ENCODE measurements at regions not wholly inside any gene's neighbourhood (a gene's known extent, or its start where the extent isn't known, plus 50 kb on each side); places are given as distances from the start of the nearest gene placed in this dataset.

DNA sequence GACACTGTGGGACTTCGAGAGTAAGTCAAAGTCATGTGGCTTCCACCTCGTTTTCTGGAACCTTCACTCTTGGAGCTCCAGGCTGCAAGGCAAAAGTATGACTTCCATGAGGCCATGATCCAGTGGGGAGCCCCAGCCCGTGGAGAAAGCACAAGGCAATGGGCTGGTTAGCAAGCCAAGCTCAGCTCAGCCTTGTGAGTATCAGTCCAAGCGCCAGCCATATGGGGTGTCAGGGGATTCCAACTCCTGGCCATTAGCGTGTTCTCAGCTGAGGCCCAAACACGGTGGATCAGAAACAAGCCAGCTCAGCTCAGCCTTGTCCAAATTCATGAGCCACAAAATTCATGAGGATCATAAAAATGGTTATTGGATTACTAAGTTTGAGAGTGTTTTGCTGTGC lies 261.0 kb downstream of the RHOU start:
- H3K4me1 ChIP-seq (ENCODE audit: insufficient read depth) = no peaks in the 10 kb centered on the region

DNA sequence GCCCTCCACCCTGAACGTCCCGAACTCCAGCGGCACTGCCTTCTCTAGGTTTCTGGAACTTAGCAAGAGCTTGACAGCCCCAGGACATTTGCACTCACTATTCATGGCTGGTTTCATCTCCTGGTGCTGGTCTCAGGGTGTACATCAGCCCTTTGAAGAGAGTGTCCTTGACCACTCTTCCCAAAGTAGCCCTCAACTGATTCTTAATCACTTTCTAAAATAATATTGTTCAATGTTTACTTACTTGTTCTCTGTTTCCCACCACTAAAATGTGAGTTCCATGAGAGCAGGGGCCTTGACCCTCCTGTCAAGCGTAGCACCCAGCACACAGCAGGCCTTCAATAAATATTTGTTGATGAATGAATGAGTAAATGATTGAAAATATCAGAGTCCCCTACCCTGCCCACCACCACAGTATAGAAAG lies 262.5 kb downstream of the RHOU start:
- H3K27ac ChIP-seq (ENCODE audit: low read depth) = no peak overlapping the region
- DNase-seq (ENCODE audit: extremely low spot score) = no peak
- 98% methylated on average over 4 of the region's 4 CpGs for WGBS
- no peak overlapping the region for H3K4me3 ChIP-seq (ENCODE audit: low read depth, low read length)
- H3K4me1 ChIP-seq (ENCODE audit: insufficient read depth) = no peaks in the 10 kb centered on the region
- H3K36me3 ChIP-seq (ENCODE audit: insufficient read depth) = no peaks in the 10 kb centered on the region

More for the DNA sequence above, 261.0 kb downstream of the RHOU start:
- Histone ChIP-seq H3K36me3 (ENCODE audit: insufficient read depth) (no peaks in the 10 kb centered on the region), H3K4me3 (ENCODE audit: low read depth, low read length) (no peak overlapping the region), H3K27ac (ENCODE audit: low read depth) (no peak overlapping the region)
- no peak for DNase-seq (ENCODE audit: extremely low spot score)
- WGBS = 81% methylated on average over 6 of the region's 6 CpGs

DNA sequence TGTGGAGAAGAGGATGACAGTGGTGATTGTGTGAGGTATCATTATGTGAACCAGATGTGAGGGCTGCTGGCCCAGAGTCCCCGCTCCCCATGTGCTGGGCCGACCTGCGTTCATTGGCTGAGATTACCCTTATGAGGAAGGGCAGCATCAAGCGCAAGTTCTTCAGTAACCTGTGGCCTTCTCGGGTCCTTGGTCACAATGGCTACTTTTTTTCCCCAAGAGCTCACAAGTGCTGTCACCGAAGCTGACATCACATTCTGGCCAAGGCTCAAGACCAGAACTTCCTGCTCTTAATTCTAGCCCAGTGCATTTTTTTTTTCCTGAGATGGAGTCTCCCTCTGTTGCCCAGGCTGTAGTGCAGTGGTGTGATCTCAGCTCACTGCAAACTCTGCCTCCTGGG lies 262.9 kb downstream of the RHOU start:
- no peak overlapping the region for H3K27ac ChIP-seq (ENCODE audit: low read depth)
- 84% methylated on average over 6 of the region's 6 CpGs for WGBS
- no peaks in the 10 kb centered on the region for H3K36me3 ChIP-seq (ENCODE audit: insufficient read depth)
- DNase-seq (ENCODE audit: extremely low spot score) = no peak
- H3K4me1 ChIP-seq (ENCODE audit: insufficient read depth) = no peaks in the 10 kb centered on the region
- H3K4me3 ChIP-seq (ENCODE audit: low read depth, low read length) = no peak overlapping the region

DNA sequence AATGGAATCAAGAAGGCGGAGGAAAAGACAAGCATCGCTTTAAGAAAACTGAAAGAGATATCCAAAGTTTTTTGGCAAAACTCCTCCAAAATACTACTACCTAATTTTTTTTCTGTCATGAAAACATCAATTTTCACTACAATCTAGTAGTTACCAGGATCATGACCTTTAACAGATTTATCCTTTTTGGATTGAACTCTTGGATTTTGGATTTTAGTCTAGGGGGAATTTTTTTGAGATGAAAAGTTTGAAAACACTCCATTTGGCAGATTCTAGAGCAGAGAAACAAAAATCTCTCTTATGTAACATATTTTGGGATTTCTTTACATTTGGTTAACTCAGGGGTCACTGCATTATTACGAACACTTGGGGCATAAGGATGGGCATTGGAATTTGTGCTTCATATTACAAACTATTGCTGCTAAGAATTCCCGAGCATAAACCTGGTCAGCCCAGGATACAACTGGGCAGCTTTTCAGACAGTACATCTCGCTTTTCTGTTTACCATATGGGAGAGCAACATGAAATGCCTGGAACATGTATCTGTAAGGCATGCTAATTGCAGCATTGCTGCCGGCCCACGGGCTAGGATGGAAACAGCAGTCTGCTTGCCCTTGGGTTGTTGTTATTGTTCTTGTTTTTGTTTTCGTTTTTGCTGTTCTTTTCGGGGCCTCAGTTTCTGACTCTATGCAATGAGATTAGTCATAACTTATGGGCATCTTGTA lies 264.3 kb downstream of the RHOU start:
- Histone ChIP-seq H3K4me3 (ENCODE audit: low read depth, low read length) (no peak overlapping the region), H3K27ac (ENCODE audit: low read depth) (no peak overlapping the region), H3K36me3 (ENCODE audit: insufficient read depth) (no peaks in the 10 kb centered on the region), H3K4me1 (ENCODE audit: insufficient read depth) (no peaks in the 10 kb centered on the region)
- DNase-seq (ENCODE audit: extremely low spot score) = no peak
- WGBS = 82% methylated on average over 9 of the region's 9 CpGs

DNA sequence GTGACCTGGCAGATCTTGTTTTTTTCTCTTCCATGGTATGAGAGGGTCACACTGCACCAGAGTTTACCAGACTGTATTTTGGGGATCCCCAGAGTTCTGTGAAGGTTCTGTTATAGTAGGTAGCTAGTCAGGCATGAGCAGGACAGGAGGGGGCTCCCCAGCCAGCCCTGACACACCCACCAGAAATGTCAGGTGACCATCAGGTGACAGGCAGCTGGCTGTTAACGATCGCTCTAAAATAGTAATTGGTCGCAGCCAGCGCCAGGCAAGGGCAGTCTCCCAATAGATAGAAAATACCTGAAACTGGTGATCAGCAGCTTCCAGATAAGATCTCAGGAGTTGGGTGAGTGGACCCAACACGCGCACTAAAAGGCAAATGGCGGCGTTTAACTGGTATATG lies 264.9 kb downstream of the RHOU start:
- no peak for DNase-seq (ENCODE audit: extremely low spot score)
- Histone ChIP-seq H3K4me1 (ENCODE audit: insufficient read depth) (no peaks in the 10 kb centered on the region), H3K4me3 (ENCODE audit: low read depth, low read length) (no peak overlapping the region), H3K27ac (ENCODE audit: low read depth) (no peak overlapping the region), H3K36me3 (ENCODE audit: insufficient read depth) (no peaks in the 10 kb centered on the region)
- 97% methylated on average over 8 of the region's 8 CpGs for WGBS

DNA sequence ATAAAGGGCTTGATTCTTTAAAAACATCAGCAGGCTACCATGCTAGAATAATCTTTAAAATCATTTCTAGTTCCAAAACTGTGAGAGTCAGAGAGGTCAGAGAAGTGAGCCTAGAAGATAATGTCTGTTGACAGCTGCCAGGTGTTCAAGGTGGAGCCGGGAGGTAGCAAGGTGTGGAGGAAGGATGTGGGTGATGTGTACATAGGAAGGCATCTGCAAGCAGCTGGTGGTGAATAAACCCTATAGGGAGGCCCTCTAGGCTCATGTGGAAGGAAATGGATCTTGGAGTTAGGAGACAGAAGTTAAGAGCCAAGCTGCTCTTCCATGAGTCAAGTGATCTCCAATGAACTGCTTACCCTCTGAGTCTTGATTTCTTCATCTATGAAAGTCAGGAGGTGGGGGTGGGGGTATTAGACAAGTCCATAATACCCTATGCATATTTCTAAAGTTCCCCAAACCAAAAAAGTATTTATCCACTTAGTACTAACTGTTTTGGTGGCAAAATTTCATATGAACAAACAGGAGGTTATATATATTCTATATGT lies 266.3 kb downstream of the RHOU start:
- WGBS = 76% methylated on average over 1 of the region's 1 CpG
- Histone ChIP-seq H3K36me3 (ENCODE audit: insufficient read depth) (no peaks in the 10 kb centered on the region), H3K4me1 (ENCODE audit: insufficient read depth) (no peaks in the 10 kb centered on the region), H3K27ac (ENCODE audit: low read depth) (no peak overlapping the region), H3K4me3 (ENCODE audit: low read depth, low read length) (no peak overlapping the region)
- no peak for DNase-seq (ENCODE audit: extremely low spot score)

DNA sequence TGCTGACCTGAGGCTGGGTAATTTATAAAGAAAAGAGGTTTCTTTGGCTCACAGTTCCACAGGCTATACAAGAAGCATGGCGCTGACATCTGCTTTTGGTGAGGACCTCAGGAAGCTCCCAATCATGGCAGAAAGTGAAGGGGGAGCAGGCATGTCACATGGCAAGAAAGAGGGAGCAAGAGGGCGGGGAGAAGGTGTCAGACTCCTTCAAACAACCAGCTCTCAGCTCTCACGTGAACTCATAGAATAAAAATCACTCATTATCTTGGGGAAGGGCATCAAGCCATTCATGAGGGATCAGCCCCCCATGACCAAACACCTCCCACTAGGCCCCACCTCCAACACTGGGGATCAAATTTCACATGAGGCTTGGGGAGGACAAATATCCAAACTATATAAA lies 266.8 kb downstream of the RHOU start:
- Histone ChIP-seq H3K36me3 (ENCODE audit: insufficient read depth) (no peaks in the 10 kb centered on the region), H3K27ac (ENCODE audit: low read depth) (no peak overlapping the region), H3K4me1 (ENCODE audit: insufficient read depth) (no peaks in the 10 kb centered on the region), H3K4me3 (ENCODE audit: low read depth, low read length) (no peak overlapping the region)
- DNase-seq (ENCODE audit: extremely low spot score) = no peak
- 94% methylated on average over 3 of the region's 3 CpGs for WGBS

DNA sequence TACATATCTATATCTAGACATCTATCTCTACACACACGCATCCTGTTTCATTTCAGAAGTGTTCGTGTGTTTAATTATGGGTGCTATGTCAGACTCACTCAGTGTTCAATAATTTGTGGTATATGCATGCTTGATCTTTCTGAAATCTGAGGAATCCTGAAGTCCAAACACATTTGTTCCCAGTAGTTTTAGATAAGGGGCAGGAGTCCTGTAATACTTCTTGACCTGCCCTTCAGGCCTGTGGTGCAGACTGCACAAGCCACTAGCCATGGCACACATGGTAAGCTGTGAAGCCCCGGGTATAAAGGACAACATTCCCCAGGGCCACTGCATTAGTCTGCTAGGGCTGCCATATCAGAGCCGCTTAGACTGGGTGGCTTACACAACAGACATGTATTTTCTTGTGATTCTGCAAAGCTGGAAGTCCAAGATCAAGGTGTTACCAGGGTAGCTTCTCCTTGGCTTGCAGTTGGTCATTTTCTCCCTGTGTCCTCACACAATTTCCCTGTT lies 267.2 kb downstream of the RHOU start:
- Histone ChIP-seq H3K4me3 (ENCODE audit: low read depth, low read length) (no peak overlapping the region), H3K27ac (ENCODE audit: low read depth) (no peak overlapping the region), H3K36me3 (ENCODE audit: insufficient read depth) (no peaks in the 10 kb centered on the region), H3K4me1 (ENCODE audit: insufficient read depth) (no peaks in the 10 kb centered on the region)
- WGBS = 86% methylated on average over 4 of the region's 4 CpGs
- no peak for DNase-seq (ENCODE audit: extremely low spot score)

DNA sequence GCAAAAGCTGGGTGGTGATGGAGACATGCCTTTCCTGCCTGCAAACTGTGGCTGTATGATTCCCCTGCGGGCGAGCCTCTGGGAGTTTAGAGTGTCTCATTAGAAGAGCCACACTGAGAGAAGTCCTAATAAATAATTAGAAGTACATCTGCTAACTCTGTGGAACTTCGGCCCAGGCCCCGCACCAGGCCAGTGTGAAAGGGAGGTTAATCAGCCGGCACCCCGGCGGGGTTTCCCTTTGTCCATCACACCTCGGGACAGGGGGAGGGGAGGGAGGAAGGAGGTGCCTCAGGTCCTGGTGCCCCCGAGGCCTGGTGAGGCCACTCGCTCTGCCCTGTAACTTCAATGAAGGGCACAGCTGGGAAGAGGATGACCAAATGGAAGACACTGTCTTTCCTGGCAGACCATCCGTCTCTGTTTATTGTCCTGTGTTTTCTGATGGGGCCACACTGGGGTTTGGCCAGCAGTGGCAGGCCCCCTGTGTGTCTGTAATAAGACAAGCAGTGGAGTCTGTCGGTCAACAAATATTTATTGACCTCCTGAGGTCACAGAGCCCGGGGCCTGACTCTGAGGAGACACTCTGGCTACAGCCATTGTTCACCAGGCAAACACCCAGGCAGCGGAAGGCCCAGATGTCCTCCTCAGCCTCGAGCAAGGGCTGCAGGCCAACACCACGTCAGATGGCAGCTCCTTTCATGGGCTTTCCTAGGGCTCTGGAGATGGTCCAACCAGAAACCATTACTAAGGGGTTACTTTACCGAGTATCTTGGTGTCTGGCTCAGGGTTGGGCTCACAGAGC lies 267.5 kb upstream of the RAB4A start:
- Histone ChIP-seq H3K27ac (ENCODE audit: low read depth) (peak overlapping the region; percentile 3), H3K36me3 (ENCODE audit: insufficient read depth) (no peaks in the 10 kb centered on the region), H3K4me3 (ENCODE audit: low read depth, low read length) (no peak overlapping the region), H3K4me1 (ENCODE audit: insufficient read depth) (no peaks in the 10 kb centered on the region)
- 73% methylated on average over 17 of the region's 17 CpGs for WGBS
- no peak for DNase-seq (ENCODE audit: extremely low spot score)

DNA sequence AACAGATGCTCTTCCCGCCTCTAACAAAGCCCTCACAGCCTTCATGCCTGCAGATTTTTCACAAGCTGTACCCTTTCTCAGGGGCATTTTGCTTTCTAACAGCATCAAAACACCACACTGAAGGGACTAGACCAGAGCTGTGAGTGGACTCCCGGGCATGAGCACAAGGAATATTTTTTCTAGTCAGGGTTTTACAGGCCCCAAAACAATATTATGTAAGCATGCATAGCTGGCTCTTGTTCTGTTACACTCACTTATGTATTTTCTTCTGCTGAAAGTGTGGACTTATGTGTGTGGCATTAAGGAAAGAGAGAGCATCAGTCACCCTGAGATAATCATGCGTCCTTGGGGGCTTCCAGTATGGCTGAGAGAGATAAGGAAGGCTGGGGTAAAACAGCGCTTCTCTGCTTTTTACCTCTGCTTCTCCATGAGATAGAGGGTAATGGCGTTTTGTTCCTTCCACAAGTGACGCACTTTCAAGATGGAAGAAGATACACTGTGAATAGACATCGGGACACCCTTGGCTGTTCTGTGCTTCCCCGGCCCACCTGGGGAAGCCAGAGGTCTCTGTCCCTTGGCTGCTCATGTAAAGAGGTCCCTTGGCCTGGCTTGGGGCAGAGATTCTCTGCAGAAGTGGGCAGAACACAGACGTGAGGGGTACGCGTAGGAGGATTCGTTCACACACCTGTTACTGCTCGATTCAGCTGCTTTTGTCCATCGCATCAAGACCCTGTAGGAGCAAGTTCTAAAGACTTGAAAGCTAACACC lies 266.7 kb upstream of the RAB4A start:
- Histone ChIP-seq H3K27ac (ENCODE audit: low read depth) (no peak overlapping the region), H3K4me1 (ENCODE audit: insufficient read depth) (no peaks in the 10 kb centered on the region), H3K4me3 (ENCODE audit: low read depth, low read length) (no peak overlapping the region), H3K36me3 (ENCODE audit: insufficient read depth) (no peaks in the 10 kb centered on the region)
- DNase-seq (ENCODE audit: extremely low spot score) = no peak
- whole genome bisulfite sequencing = 89% methylated on average over 14 of the region's 14 CpGs

DNA sequence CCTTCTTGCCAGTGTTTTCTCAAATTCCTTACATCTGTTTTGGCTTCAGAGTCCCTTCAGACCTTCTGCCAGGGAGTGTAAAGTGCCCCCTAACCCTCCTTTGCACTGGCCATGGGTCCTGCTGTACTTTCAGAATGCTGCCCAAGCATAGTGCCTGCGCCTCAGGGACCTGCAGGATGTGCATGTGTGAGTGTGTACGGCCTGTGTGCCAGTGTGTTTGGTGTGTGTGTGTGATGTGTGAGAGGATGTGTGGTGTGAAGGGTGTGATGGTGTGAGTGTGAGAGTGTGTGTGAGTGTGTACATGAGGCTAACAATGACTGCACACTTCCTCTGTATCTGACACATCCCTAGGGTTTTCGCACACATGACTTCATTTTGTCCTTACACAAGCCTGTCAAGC lies 265.8 kb upstream of the RAB4A start:
- Histone ChIP-seq H3K4me1 (ENCODE audit: insufficient read depth) (no peaks in the 10 kb centered on the region), H3K27ac (ENCODE audit: low read depth) (no peak overlapping the region), H3K4me3 (ENCODE audit: low read depth, low read length) (no peak overlapping the region), H3K36me3 (ENCODE audit: insufficient read depth) (no peaks in the 10 kb centered on the region)
- no peak for DNase-seq (ENCODE audit: extremely low spot score)
- 97% methylated on average over 3 of the region's 3 CpGs for WGBS

DNA sequence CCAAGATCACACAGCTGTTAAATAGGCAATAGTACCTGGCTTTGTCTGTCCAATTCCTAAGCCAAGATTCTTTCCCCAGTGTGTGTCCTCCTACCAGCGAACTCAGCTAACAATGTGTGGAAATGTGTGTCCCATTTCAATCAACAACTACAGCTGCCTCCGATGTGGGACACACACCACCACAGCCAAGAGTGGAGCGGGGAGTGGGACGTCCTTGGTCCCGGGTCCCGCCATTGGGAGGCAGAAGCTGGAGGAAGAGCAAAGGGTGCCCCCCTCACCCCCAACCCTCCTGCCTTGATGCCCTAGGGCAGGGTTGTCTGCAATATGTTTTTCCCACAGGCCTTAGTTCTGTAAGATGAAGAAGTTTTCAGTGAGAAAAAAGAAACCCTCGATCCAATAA lies 265.4 kb upstream of the RAB4A start:
- no peak overlapping the region for H3K27ac ChIP-seq (ENCODE audit: low read depth)
- H3K4me1 ChIP-seq (ENCODE audit: insufficient read depth) = no peaks in the 10 kb centered on the region
- no peaks in the 10 kb centered on the region for H3K36me3 ChIP-seq (ENCODE audit: insufficient read depth)
- WGBS = 85% methylated on average over 7 of the region's 7 CpGs
- no peak overlapping the region for H3K4me3 ChIP-seq (ENCODE audit: low read depth, low read length)
- no peak for DNase-seq (ENCODE audit: extremely low spot score)

DNA sequence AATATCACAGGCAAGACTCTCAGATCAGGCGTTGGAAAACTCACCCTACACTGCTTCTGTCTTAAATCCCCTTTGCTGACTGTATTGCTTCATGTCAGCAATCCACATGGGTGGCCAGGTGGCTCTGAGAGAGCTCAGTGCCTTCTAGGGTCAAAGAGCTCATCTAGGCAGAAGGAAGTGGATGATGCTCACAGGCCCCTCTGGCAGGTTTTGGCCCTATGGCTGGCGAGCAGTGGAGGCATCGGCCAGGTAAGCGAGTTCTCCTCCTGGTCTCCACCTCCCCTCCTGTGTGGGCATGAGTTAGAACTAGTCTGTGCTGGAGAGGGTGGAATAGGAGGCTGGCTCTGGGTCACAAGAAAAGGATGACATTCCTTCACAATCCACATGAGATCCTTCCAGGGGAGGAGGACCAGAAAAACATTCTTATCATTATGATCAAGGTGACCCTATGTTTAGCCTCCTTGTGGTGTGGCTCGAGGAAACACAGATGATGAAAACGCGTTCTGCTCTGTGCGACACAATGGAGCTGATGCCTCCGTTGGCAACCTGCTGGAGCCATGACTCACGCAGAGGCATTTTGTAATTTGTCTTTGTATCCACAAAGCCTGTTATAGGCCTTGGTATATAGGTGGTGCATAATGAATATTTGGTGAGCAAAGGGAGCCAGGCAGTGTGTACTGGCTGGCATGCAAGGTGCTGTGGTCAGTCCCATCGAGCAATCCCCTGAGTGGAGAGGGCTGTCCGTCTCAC lies 264.6 kb upstream of the RAB4A start:
- H3K27ac ChIP-seq (ENCODE audit: low read depth) = no peak overlapping the region
- 88% methylated on average over 12 of the region's 12 CpGs for WGBS
- no peaks in the 10 kb centered on the region for H3K36me3 ChIP-seq (ENCODE audit: insufficient read depth)
- no peaks in the 10 kb centered on the region for H3K4me1 ChIP-seq (ENCODE audit: insufficient read depth)
- H3K4me3 ChIP-seq (ENCODE audit: low read depth, low read length) = no peak overlapping the region
- DNase-seq (ENCODE audit: extremely low spot score) = no peak
